Common myeloid progenitor, CD34-positive (primary cell): ENCODE measurements at regions not wholly inside any gene's neighbourhood (a gene's known extent, or its start where the extent isn't known, plus 50 kb on each side); places are given as distances from the start of the nearest gene placed in this dataset.

Source experiments
- CTCF ChIA-PET: fragments of 350-600 bp; sonication (Branson Sonifier 250); formaldehyde crosslinking; loops from one replicate; lab custom pipeline; 2021; ENCODE audit warnings: antibody characterized with exemption; lab: Charles Lee
- POLR2A ChIA-PET: fragments of 350-600 bp; sonication (Branson Sonifier 250); formaldehyde crosslinking; loops from one replicate; lab custom pipeline; 2021; ENCODE audit warnings: antibody characterized with exemption; lab: Charles Lee
- DNase-seq, 3 donors: peaks; one replicate each; pipeline versions ENCODE4 v3.0.0 to v3.0.0-alpha.2; 2013
- H3K27ac ChIP-seq, 2 experiments: 1 replicate in 1 of 2; 2 replicates in 1 of 2; pipeline ENCODE4 v1.7.0; 2013; ENCODE audit warnings: inconsistent platforms in 2 of 2, low read length in 2 of 2, mild to moderate bottlenecking in 2 of 2, low read depth in 1 of 2, moderate library complexity in 1 of 2; ENCODE audit not compliant: severe bottlenecking in 2 of 2, insufficient read depth in 1 of 2, poor library complexity in 1 of 2
- H3K27me3 ChIP-seq, 5 experiments: replicated peaks in 2 of 5; 1 replicate in 3 of 5; 2 replicates in 2 of 5; pipeline versions ENCODE4 v1.6.1 to v1.7.0; 2013; ENCODE audit warnings: low read length in 4 of 5, mild to moderate bottlenecking in 2 of 5, moderate library complexity in 2 of 5, inconsistent platforms in 1 of 5; ENCODE audit not compliant: insufficient read depth in 5 of 5, control insufficient read depth in 4 of 5
- H3K36me3 ChIP-seq, 4 experiments: 1 replicate in 2 of 4; 2 replicates in 2 of 4; pipeline versions ENCODE4 v1.6.1 to v1.7.0; 2013; ENCODE audit warnings: low read length in 3 of 4, control low read depth in 1 of 4, mild to moderate bottlenecking in 1 of 4; ENCODE audit not compliant: control insufficient read depth in 4 of 4, insufficient read depth in 4 of 4
- H3K4me1 ChIP-seq, 4 experiments: 1 replicate in 3 of 4; 2 replicates in 1 of 4; pipeline versions ENCODE4 v1.6.1 to v1.7.1; 2013; ENCODE audit warnings: low read length in 3 of 4, mild to moderate bottlenecking in 3 of 4, control low read depth in 1 of 4, inconsistent platforms in 1 of 4, moderate library complexity in 1 of 4; ENCODE audit not compliant: control insufficient read depth in 4 of 4, insufficient read depth in 4 of 4; ENCODE audit errors: control extremely low read depth in 1 of 4
- H3K4me3 ChIP-seq, 7 experiments: 1 replicate in 4 of 7; 2 replicates in 3 of 7; pipeline versions ENCODE4 v1.5.1 to v1.7.0; 2013; ENCODE audit warnings: mild to moderate bottlenecking in 7 of 7, low read length in 6 of 7, moderate library complexity in 6 of 7, inconsistent platforms in 2 of 7, low read depth in 2 of 7, control low read depth in 1 of 7; ENCODE audit not compliant: insufficient read depth in 4 of 7, control insufficient read depth in 1 of 7; ENCODE audit errors: extremely low read depth in 1 of 7
- H3K9me3 ChIP-seq, 5 experiments: 1 replicate in 4 of 5; 2 replicates in 1 of 5; pipeline versions ENCODE4 v1.6.1 to v1.7.1; 2013; ENCODE audit warnings: low read length in 4 of 5, mild to moderate bottlenecking in 2 of 5, inconsistent platforms in 1 of 5, low read depth in 1 of 5, moderate library complexity in 1 of 5; ENCODE audit not compliant: control insufficient read depth in 4 of 5, insufficient read depth in 2 of 5; ENCODE audit errors: control extremely low read depth in 1 of 5
- WGBS: methylation state at CpG from one replicate; pipeline ENCODE4 v1.1.5; 2013; ENCODE audit not compliant: insufficient coverage; 5-methylcytosine and 5-hydroxymethylcytosine counted together

DNA sequence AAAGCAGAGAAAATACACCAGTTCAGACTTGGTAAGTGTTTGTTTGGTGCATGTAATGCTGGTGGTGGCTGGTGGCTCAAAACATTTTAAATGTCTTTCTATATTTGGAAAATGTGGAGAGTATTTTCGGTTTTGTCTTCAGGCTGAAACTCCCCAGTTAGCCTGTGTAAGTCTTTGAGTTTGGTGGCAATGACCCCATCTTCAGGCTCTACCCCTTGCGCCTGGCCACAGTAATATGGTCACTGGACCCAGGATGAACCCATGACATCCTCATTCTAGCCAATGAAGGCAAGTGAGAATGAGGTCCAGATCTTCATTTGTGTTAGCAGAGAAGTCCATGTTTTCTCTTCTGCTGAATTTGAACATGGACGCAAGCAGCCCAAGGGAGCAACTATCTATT, 422.6 kb downstream of the BRINP1 start:
- WGBS = no CpG with 5 or more reads among the region's 3 CpGs
- Histone ChIP-seq H3K36me3 (no peaks in the 10 kb centered on the region), H3K9me3 (no peaks in the 10 kb centered on the region), H3K27me3 (no peaks in the 10 kb centered on the region), H3K4me3 (no peak overlapping the region), H3K4me1 (no peaks in the 10 kb centered on the region), H3K27ac (no peak overlapping the region)
- DNase-seq = no peak
- POLR2A ChIA-PET = no interaction called here
- CTCF ChIA-PET = no interaction called here

DNA sequence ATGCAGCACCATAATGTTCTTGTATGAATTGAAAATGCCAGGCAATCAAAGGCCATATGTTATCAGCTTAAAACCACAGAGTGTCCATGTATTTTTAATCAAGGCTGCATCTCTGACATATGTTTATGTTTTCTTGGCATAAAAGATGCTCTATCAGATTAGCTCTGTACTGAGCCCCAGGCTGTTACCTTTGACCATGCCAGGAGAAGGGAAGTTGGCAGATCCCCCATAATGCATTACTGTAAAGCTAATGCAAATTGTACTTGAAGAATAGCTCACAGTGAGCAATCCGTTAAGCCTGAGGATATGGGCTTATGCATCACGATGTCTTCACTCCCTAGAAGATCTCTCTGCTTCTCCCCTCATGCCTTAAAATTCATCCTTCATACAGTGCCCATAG, 414.4 kb downstream of the BRINP1 start:
- no peak for DNase-seq
- ChIA-PET CTCF (no interaction called here), POLR2A (no interaction called here)
- WGBS = 100% methylated on average over 1 of the region's 2 CpGs
- H3K4me1 ChIP-seq = no peaks in the 10 kb centered on the region
- H3K36me3 ChIP-seq = no peaks in the 10 kb centered on the region
- H3K4me3 ChIP-seq = no peak overlapping the region
- H3K27me3 ChIP-seq = no peaks in the 10 kb centered on the region
- no peaks in the 10 kb centered on the region for H3K9me3 ChIP-seq
- H3K27ac ChIP-seq = no peak overlapping the region

DNA sequence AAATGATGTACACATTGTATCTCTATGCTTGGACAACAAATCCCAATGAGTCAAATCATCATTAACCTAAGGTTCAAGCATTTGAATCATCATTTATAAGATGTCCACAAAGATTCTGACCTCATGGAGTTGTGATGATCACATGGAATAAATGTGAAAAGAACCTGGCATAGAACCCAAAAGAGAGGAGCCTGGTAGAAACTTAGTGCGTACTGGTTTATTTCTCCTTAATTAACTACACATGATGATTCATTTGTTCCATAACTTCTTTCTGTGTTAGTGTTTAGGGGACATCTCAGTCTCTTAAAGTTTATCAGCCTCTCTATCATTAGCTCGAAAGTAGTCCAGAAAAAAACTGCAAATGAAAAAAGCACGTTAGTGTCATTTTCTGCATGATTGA, 411.6 kb downstream of the BRINP1 start:
- ChIA-PET POLR2A (no interaction called here), CTCF (no interaction called here)
- H3K27me3 ChIP-seq = no peaks in the 10 kb centered on the region
- no peak for DNase-seq
- no peak overlapping the region for H3K4me3 ChIP-seq
- H3K9me3 ChIP-seq = no peaks in the 10 kb centered on the region
- 100% methylated on average over 2 of the region's 3 CpGs for WGBS
- H3K36me3 ChIP-seq = no peaks in the 10 kb centered on the region
- no peak overlapping the region for H3K27ac ChIP-seq
- no peaks in the 10 kb centered on the region for H3K4me1 ChIP-seq

DNA sequence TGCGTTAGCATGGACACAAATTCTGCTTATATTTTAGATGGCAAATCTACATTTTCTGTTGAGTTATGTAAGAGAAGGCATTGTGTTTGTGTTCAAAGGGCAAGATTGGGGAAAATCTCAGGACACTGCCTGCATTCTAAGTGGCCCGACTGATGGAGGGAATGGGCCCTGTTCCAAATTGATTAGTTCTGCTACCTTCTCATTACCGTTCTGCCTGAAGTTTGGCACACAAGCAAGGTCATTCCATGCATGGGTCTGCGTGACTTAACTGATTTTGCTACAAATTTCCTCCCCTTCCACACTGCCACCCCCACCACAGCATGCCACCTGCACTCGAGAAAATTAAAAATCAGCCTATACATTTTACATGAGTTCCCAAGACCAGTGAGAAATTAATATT, 409.9 kb downstream of the BRINP1 start:
- no peaks in the 10 kb centered on the region for H3K4me1 ChIP-seq
- no peaks in the 10 kb centered on the region for H3K27me3 ChIP-seq
- 100% methylated on average over 1 of the region's 5 CpGs for WGBS
- no peak overlapping the region for H3K4me3 ChIP-seq
- no peaks in the 10 kb centered on the region for H3K9me3 ChIP-seq
- ChIA-PET CTCF (no interaction called here), POLR2A (no interaction called here)
- no peaks in the 10 kb centered on the region for H3K36me3 ChIP-seq
- no peak overlapping the region for H3K27ac ChIP-seq
- DNase-seq = no peak

DNA sequence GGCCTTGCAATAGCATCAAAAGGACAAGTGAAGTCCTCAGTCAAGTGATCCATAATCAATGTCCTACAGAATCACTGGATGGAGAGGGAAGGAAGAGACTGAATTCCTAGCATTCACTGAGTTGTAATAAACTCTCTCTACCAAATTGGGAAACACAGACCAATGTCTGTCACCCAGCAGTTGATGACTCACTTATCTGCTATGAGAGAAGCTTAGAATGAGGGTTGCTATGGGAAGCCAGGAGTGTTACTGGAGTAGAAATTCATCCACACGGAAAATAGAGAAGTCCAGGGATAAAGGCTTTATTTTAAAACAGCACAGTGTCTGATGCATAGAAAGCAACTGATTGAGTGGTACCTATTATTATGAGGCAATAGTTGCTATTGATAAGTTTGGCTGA, 407.4 kb downstream of the BRINP1 start:
- POLR2A ChIA-PET = no interaction called here
- CTCF ChIA-PET = no interaction called here
- DNase-seq = no peak
- H3K4me3 ChIP-seq = no peak overlapping the region
- no peaks in the 10 kb centered on the region for H3K36me3 ChIP-seq
- H3K4me1 ChIP-seq = no peaks in the 10 kb centered on the region
- no peaks in the 10 kb centered on the region for H3K27me3 ChIP-seq
- no peak overlapping the region for H3K27ac ChIP-seq
- H3K9me3 ChIP-seq = no peaks in the 10 kb centered on the region
- 11% methylated on average over 1 of the region's 1 CpG for WGBS

DNA sequence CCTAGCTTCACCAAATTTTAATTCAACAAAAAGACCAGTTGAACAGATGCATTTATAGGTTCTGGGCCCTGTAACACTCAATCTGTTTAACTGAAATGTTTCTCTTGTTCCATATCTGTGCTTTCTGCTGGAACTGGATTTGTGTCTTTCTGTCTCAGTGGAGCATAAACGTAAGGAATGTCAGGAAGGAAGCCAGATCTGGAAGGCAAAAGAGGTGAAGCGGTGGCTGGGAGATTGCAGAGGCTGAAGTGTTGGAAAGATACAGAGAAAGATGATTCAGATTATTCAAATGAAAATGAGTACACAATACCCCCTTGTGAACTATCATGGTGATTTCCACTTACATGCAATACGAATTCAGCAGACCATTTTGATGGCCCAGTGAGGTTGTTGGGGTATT, 406.8 kb downstream of the BRINP1 start:
- WGBS = no CpG with 5 or more reads among the region's 3 CpGs
- Histone ChIP-seq H3K36me3 (no peaks in the 10 kb centered on the region), H3K27ac (no peak overlapping the region), H3K4me3 (no peak overlapping the region), H3K4me1 (no peaks in the 10 kb centered on the region), H3K9me3 (no peaks in the 10 kb centered on the region), H3K27me3 (no peaks in the 10 kb centered on the region)
- DNase-seq = no peak
- CTCF ChIA-PET = no interaction called here
- POLR2A ChIA-PET = no interaction called here

DNA sequence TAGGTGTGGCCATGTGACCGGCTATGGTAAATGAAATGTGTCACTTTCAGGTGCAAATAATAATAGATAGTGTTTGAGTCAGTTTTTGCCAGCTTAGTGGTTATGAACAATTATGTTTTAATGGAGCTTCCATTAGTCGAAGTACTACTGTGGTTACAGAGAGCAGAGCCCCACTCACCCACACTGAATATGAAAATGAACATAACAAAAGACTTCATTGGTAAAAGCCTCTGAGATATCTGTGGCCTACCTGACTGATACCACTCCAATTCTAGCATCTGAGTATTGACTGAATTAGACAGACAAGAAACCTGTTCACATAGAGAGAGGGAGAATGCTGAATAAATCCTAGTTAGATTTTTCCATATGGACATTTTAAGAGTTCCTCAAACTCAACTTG, 405.6 kb downstream of the BRINP1 start:
- Histone ChIP-seq H3K27ac (no peak overlapping the region), H3K36me3 (no peaks in the 10 kb centered on the region), H3K4me3 (no peak overlapping the region), H3K4me1 (no peaks in the 10 kb centered on the region), H3K27me3 (no peaks in the 10 kb centered on the region), H3K9me3 (no peaks in the 10 kb centered on the region)
- DNase-seq = no peak
- CTCF ChIA-PET = no interaction called here
- POLR2A ChIA-PET = no interaction called here
- 80% methylated on average over 1 of the region's 2 CpGs for WGBS
